Myocyte (in vitro differentiated cells): ENCODE measurements at regions not wholly inside any gene's neighbourhood (a gene's known extent, or its start where the extent isn't known, plus 50 kb on each side); places are given as distances from the start of the nearest gene placed in this dataset.
A peak's percentile ranks its signal among the peaks of the same experiment; 100 is the strongest.

Experiments
- DNase-seq: peaks from one replicate; pipeline ENCODE4 v3.0.0-alpha.2; 2012; ENCODE audit warnings: low read depth

- DNase-seq = no peak
Measured at GRCh38 chr3:180185650-180186049, 148.9 kb upstream of the PEX5L start.

- DNase-seq = no peak
Measured at GRCh38 chr3:180188512-180189309, 152.0 kb upstream of the PEX5L start.

GRCh38 chr3:180189310-180189648, 152.5 kb upstream of the PEX5L start:
- no peak for DNase-seq

DNA sequence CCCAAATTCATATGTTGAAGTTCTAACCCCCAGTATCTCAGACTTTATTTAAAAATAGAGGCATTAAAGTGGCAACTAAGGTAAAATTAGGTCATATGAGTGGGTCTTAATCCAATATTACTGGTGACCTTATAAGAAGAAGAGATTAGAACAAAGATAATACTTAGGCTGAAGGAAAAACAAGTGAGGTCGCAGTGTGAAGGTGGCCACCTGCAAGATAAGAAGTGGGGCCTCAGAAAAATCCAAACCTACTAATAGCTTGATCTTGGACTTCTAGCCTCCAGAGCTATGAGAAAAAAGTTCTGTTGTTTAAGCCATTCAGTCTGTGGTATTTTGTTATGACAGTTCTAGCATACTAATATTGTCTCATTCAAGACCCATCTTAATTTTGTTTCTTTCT, 159.9 kb upstream of the PEX5L start:
- DNase-seq = no peak

DNA sequence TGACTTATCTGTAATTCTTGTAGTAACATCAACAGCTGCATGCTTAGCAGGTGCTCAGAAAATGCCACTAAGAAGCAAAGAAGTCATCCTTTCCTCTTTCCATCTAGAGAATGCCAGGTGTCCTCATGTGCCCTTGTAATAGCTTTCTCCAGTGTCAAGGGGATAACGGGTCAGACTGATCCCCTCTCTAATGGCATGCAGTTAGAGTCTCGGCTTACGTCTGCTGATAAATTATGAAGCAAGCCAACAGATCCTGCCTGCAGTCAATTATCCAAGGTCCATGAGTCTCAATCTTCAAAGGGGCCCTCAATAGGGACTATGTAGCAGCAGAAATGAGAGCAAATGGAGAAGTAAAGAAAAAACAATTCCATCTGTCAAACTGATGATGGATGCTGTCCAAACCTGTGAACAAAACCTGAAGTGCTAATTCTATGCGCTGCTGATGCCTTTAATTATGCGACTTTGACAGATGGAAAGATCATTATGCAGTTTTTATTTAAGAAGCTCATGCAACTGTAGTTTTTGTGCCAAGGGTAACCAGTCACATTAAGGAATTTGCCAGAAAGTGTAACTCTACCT, 162.8 kb upstream of the PEX5L start:
- no peak for DNase-seq

GRCh38 chr3:180215866-180216265, 179.1 kb upstream of the PEX5L start:
- DNase-seq = no peak

DNA sequence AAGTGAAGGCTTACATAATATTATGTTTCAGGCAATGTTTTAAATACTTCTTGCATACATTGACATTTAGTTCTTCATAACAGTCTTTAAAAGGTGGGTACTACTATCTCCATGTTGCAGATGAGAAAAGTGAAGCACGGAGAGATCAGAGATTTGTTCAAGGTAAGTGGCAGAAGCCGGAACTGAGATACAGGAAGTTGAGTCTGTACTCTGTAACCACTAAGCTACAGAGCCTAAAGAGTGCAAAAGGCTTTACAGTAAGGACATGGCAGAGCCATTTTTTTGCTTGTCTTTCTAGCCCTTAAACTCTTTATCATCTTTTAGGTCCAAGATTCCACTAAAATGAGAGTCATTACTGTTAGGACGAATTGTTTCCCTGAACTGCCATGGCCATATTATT, 186.5 kb upstream of the PEX5L start:
- DNase-seq = no peak

GRCh38 chr3:180229113-180229512, 192.4 kb upstream of the PEX5L start:
- peak; percentile 1 for DNase-seq

DNA sequence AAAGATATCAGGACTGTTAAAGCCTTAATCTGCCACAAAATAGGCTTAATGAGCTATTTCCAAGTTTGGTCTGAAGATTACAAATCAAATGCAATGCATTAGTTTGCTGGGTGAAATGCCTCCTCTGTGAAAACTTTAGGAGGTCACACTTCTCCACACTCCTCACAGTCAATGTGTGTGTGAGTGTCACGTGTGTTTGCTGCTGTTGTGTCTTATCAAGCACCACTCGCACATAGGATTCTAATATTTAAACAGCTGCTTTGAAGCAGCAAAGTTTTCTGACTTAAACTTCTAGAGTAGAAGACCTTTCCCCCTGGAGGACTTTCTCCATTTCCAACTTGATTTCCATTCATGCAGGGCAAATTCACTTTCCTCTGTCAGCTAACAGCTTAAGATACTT, 203.2 kb upstream of the PEX5L start:
- DNase-seq = no peak

GRCh38 chr3:180246688-180247195, 210.0 kb upstream of the PEX5L start:
- no peak for DNase-seq

GRCh38 chr3:180250172-180250571, 213.4 kb upstream of the PEX5L start:
- DNase-seq = no peak

DNA sequence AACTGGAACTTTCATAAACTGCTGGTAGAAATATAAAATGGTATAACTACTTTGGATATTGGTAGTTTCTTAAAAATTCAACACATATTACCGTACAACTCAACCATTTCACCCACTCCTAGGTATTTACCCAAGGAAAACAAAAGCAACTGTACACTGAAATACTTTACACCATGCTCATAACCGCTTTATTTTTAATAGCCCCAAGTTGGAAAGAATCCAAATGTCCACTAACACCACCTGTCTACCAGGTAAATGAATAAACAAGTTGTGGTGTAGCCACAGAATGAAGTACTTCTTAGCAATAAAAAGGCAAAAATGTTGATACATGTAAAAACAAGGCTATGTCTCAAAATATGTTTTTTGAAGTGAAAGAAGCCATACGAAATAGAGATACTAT, 215.9 kb upstream of the PEX5L start:
- DNase-seq = no peak

GRCh38 chr3:180253283-180253682, 216.5 kb upstream of the PEX5L start:
- DNase-seq = no peak

DNA sequence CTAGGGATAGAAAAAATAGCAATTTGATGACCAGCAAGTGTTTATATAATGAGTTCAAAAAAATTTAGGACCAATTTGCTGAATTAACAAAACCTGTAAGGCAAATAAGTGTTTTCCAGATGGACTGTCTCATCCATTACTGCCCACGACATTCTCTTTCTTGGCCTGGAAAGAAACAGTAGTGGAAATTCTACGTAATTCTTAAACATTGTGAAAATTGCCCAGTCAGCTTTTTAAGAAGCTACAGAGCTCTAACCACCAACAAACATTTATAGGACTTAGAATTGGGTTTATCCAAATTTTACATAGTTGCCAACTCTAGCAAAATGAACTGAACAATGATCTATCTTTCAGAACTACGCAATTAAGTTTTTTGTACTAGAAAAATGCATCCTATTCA, 227.7 kb upstream of the PEX5L start:
- no peak for DNase-seq

DNA sequence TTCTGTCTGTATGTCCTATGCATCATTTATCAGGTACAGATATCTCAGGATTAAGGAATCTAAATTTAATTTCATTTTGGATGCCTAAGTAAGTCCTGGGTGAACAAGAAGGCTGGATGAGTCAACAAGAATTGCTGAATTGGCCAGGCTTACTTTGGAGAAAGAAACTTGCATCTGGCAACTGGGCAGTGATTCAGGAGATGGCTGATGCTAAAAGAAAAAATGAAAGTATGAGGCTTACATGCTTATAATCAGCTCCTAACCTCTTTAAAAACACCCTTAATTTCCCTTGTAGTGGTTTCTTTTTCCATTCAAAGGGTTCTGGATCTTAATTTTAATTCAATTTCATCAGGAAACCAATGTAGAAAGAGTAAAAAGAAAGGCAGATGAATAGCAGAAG, 228.8 kb upstream of the PEX5L start:
- DNase-seq = peak; percentile 11

- DNase-seq = no peak
Measured at GRCh38 chr3:180267202-180267843, 230.6 kb upstream of the PEX5L start.

DNA sequence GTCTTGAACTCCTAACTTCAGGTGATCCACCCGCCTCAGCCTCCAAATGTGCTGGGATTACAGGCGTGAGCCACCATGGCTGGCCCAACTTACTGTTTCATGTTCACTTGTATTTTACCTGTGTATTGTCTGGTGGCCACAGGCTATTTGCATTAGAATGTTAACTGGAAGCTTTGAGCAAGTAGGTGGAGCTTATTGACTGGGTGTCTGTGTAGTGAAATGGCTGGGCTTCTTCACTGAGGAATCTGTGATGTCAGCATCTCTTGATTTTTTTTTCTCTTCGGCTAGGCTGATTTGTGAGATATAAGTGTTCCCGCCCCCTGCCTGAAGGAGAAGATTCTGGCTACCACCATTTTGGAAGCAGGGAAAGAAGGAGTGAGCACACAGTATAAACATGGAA, 237.8 kb upstream of the PEX5L start:
- DNase-seq = no peak

- no peak for DNase-seq
Measured at GRCh38 chr3:180275176-180275575, 238.4 kb upstream of the PEX5L start.

DNA sequence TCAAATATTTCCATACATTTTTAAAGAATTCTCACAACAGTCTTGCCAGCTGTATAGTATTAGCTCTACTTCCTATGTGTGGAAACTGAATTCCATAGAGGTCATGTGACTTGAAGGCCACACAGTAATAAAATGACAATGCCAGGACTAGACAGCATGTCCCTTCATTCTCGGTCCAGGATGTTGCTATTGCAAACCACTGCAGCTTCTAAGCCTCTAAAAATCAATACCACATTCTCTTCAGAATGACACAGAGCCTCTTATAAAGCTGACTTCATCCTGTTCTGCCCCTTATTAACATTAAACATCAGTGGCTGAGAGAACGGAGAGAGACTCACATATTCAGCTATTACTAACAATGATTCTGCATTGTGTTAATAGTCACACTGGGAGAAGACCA, 240.3 kb upstream of the PEX5L start:
- DNase-seq = no peak

DNA sequence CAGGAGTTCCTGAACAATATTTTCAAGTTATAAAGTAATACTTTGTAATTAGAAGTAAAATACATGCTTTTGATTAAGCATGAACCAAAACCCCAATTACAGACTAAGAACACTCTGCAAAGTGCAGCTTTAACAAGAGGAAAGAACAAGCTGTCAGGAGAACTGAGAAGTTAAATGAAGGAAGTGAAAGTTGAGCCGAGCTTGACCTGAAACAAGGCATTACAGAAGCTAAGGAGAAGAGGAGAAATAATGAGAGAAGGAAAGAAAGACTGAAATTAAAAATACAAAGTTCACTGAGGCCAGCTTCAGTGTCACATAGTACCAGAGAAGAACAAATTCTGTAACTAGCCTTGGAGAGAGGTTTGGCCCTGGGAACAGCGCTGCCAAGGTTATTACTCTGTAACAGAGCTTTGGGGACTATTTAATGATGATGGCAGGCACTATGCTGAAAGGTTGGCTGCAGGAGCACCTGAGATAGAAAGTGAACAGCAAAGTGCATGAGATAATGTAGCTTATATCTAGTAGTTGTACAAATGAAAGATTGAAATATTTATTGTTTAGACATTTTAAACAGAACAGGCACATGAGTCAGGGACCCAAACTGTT, 241.9 kb upstream of the PEX5L start:
- no peak for DNase-seq

DNA sequence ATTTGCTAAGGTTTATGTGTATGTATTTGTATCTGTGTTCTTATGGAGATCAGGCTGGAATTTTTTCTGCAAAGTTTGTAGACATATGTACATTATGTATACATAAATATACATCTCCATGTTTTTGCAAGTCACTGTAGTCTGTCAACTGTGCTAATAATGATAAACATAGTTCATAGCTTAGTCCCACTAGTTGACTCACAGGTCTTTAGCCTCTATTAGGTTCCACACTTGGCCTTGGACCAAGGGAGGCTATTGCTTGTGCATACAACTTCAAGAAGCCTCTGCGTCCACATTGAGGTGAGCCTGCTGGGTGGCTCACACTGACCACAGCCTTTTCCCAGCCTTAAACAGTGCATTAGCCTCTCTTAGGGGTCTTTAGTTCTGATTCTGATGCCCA, 243.8 kb upstream of the PEX5L start:
- DNase-seq = no peak

- no peak for DNase-seq
Measured at GRCh38 chr3:180282386-180282785, 245.6 kb upstream of the PEX5L start.
